Left lung (tissue), 4 donors: ENCODE measurements at regions not wholly inside any gene's neighbourhood (a gene's known extent, or its start where the extent isn't known, plus 50 kb on each side); places are given as distances from the start of the nearest gene placed in this dataset.

Experiments used
- ATAC-seq: fragments of 200-7000 bp; cut with Tn5 transposase; one replicate; pipeline ENCODE4 v1.9.1; 2020; ENCODE audit warnings: moderate library complexity
- DNase-seq, 4 donors: peaks; one replicate each; pipeline ENCODE4 v3.0.0-alpha.2; 2013 to 2020
- H3K27ac ChIP-seq, 2 donors: fragments of 200-600 bp; sonication (generic) in 1 of 2; one replicate each; pipeline versions ENCODE4 v1.5.0 to v1.8.0; 2020 to 2021
- H3K27me3 ChIP-seq, 2 donors: fragments of 200-600 bp; sonication (generic) in 1 of 2; one replicate each; pipeline versions ENCODE4 v1.5.0 to v1.8.0; 2020 to 2021
- H3K36me3 ChIP-seq, 2 donors: fragments of 200-600 bp; sonication (generic) in 1 of 2; one replicate each; pipeline versions ENCODE4 v1.5.0 to v1.8.0; 2020 to 2021
- H3K4me1 ChIP-seq, 2 donors: fragments of 200-600 bp; one replicate each; pipeline ENCODE4 v1.8.0; 2021
- H3K4me3 ChIP-seq, 2 donors: fragments of 200-600 bp; sonication (generic) in 1 of 2; one replicate each; pipeline versions ENCODE4 v1.5.0 to v1.8.0; 2020 to 2021; ENCODE audit warnings: mild to moderate bottlenecking in 1 of 2
- H3K9me3 ChIP-seq, 2 donors: fragments of 200-600 bp; sonication (generic) in 1 of 2; one replicate each; pipeline versions ENCODE4 v1.5.0 to v1.8.0; 2020 to 2021
- CTCF ChIP-seq, 2 donors: fragments of 200-600 bp; sonication (generic) in 1 of 2; IDR thresholded peaks; one replicate each; pipeline versions ENCODE4 v1.5.0 to v1.8.0; 2021; ENCODE audit warnings: antibody characterized with exemption in 2 of 2
- intact Hi-C, 2 donors: fragments of 100-400 bp; cut with DNase I; formaldehyde crosslinking; loops; one replicate each; pipeline versions ENCODE4 v1.11.2 to v1.14.2; 2022
- donor health status: DM: no; HTN: yes; CAD: no.
- donor health status: DM: no; HTN: no; CAD: no.

GRCh38 chr6:168232528-168232927 is 87.0 kb downstream of the DACT2 start:
- no peaks in the 10 kb centered on the region for H3K36me3 ChIP-seq
- H3K27me3 ChIP-seq: no peaks in the 10 kb centered on the region
- no peak for TF ChIP-seq CTCF (IDR thresholded peaks at IDR 0.05)
- ATAC-seq (no peak), DNase-seq (no peak)
- H3K4me1 ChIP-seq: no peaks in the 10 kb centered on the region
- no peak overlapping the region for H3K4me3 ChIP-seq
- intact Hi-C loops: no loop called here
- H3K27ac ChIP-seq: no peak overlapping the region
- H3K9me3 ChIP-seq: no peaks in the 10 kb centered on the region

DNA sequence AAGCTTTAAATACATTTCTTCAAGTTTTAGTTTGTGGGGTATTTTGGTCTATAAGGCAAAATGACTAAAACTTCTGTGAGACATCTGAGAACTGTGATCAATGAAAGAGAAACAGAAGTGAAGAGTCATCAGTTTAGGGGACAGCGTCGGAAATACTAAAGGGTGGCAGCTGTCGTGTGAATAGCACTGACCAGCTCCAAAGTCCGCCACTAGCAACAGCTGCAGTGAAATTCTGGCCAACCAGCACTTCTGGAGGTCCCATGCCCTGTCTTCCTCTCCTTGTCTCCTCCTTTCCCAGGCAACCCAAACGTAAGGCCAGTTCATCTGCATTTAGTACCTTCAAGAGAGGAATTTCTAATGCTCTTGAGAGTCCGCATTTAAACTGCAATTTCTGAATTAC is 87.5 kb downstream of the DACT2 start:
- DNase-seq (no peak), ATAC-seq (no peak)
- intact Hi-C loops: no loop called here
- Histone ChIP-seq H3K36me3 (no peaks in the 10 kb centered on the region), H3K4me1 (no peaks in the 10 kb centered on the region), H3K27me3 (no peaks in the 10 kb centered on the region), H3K4me3 (no peak overlapping the region), H3K27ac (no peak overlapping the region), H3K9me3 (no peaks in the 10 kb centered on the region)
- TF ChIP-seq CTCF (IDR thresholded peaks at IDR 0.05): no peak

- no peak for TF ChIP-seq CTCF (IDR thresholded peaks at IDR 0.05)
- H3K36me3 ChIP-seq: no peaks in the 10 kb centered on the region
- no peak for DNase-seq
- no peaks in the 10 kb centered on the region for H3K4me1 ChIP-seq
- H3K9me3 ChIP-seq: no peaks in the 10 kb centered on the region
- no peaks in the 10 kb centered on the region for H3K27me3 ChIP-seq
- intact Hi-C loops: no loop called here
- no peak overlapping the region for H3K4me3 ChIP-seq
- H3K27ac ChIP-seq: no peak overlapping the region
- ATAC-seq: no peak
These were observed 88.1 kb downstream of the DACT2 start for GRCh38 chr6:168231393-168231957.

DNA sequence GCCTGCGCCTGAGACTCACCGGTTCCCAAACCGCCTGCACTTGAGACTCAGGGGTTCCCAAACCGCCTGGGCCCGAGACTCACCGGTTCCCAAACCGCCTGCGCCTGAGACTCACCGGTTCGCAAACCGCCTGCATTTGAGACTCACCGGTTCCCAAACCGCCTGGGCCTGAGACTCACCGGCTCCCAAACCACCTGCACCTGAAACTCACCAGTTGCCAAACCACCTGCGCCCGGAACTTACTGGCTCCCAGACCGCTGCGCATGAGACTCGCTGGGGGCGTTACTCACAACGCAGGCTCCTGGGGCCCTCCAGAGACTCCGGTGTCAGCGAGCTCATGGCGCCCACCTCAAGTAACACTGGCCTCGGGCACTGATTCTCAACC is 90.2 kb downstream of the DACT2 start:
- no peak for TF ChIP-seq CTCF (IDR thresholded peaks at IDR 0.05)
- Histone ChIP-seq H3K9me3 (no peaks in the 10 kb centered on the region), H3K36me3 (no peaks in the 10 kb centered on the region), H3K4me1 (no peaks in the 10 kb centered on the region), H3K27ac (no peak overlapping the region), H3K27me3 (no peaks in the 10 kb centered on the region), H3K4me3 (no peak overlapping the region)
- ATAC-seq (no peak), DNase-seq (no peak)
- intact Hi-C loops: no loop called here

GRCh38 chr6:168228676-168229367 is 90.8 kb downstream of the DACT2 start:
- intact Hi-C loops: no loop called here
- H3K27ac ChIP-seq: no peak overlapping the region
- ATAC-seq: no peak
- DNase-seq: no peak
- no peaks in the 10 kb centered on the region for H3K36me3 ChIP-seq
- H3K4me1 ChIP-seq: no peaks in the 10 kb centered on the region
- no peak for TF ChIP-seq CTCF (IDR thresholded peaks at IDR 0.05)
- H3K27me3 ChIP-seq: no peaks in the 10 kb centered on the region
- no peaks in the 10 kb centered on the region for H3K9me3 ChIP-seq
- no peak overlapping the region for H3K4me3 ChIP-seq
